ENCODE measurements at regions not wholly inside any gene's neighbourhood (a gene's known extent, or its start where the extent isn't known, plus 50 kb on each side); places are given as distances from the start of the nearest gene placed in this dataset.

- TF ChIP-seq TOX (CRISPR knock-in tag; IDR thresholded peaks at IDR 0.05; ENCODE audit: borderline replicate concordance) (no peak), ZFP3 (CRISPR knock-in tag; IDR thresholded peaks at IDR 0.05) (no peak), PPARA (CRISPR knock-in tag; IDR thresholded peaks at IDR 0.05; ENCODE audit: borderline replicate concordance) (no peak), ZNF8 (CRISPR knock-in tag; IDR thresholded peaks at IDR 0.05) (no peak), POU6F1 (CRISPR knock-in tag; IDR thresholded peaks at IDR 0.05; ENCODE audit: borderline replicate concordance, low read depth) (no peak), CSDC2 (CRISPR knock-in tag; IDR thresholded peaks at IDR 0.05) (no peak)
- TF ChIP-seq, protein P1, sequence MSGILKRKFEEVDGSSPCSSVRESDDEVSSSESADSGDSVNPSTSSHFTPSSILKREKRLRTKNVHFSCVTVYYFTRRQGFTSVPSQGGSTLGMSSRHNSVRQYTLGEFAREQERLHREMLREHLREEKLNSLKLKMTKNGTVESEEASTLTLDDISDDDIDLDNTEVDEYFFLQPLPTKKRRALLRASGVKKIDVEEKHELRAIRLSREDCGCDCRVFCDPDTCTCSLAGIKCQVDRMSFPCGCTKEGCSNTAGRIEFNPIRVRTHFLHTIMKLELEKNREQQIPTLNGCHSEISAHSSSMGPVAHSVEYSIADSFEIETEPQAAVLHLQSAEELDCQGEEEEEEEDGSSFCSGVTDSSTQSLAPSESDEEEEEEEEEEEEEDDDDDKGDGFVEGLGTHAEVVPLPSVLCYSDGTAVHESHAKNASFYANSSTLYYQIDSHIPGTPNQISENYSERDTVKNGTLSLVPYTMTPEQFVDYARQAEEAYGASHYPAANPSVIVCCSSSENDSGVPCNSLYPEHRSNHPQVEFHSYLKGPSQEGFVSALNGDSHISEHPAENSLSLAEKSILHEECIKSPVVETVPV (CRISPR knock-in tag; IDR thresholded peaks at IDR 0.05), result no peak
- TF ChIP-seq, protein P2, sequence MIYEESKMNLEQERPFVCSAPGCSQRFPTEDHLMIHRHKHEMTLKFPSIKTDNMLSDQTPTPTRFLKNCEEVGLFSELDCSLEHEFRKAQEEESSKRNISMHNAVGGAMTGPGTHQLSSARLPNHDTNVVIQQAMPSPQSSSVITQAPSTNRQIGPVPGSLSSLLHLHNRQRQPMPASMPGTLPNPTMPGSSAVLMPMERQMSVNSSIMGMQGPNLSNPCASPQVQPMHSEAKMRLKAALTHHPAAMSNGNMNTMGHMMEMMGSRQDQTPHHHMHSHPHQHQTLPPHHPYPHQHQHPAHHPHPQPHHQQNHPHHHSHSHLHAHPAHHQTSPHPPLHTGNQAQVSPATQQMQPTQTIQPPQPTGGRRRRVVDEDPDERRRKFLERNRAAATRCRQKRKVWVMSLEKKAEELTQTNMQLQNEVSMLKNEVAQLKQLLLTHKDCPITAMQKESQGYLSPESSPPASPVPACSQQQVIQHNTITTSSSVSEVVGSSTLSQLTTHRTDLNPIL (CRISPR knock-in tag; IDR thresholded peaks at IDR 0.05; ENCODE audit: low read depth), result no peak
- peak; percentile 6; the same call in 2 of the 3 replicates for ATAC-seq
These were observed 847.3 kb downstream of the MAT2B start for GRCh38 chr5:164352695-164353094.

DNA sequence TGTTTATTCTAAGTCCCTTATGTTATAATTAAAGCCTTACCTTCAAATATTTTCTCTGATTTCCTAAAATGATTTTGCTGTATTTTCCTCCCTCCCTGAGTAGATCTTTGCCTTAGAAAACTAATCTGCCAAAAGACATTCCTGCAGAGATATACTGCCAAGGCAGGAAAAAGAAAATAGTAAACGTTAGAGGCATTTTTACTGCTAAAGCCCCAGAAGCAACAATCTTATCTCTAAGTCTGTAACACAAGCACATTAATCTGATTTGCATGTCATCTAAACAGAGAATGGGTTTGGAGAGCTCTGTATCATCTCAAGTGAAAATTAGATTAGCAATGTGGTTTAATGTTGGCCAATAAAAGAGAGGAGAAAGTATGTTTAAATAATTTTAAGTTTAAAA is 847.7 kb downstream of the MAT2B start:
- no peak for TF ChIP-seq OSR1 (CRISPR knock-in tag; IDR thresholded peaks at IDR 0.05)
- TF ChIP-seq ZC3H10 (CRISPR knock-in tag; IDR thresholded peaks at IDR 0.05), result peak; percentile 79; the same call in 1 of the 2 replicates
- no peak for TF ChIP-seq ZNF70 (CRISPR knock-in tag; IDR thresholded peaks at IDR 0.05)
- TF ChIP-seq ESRRG (CRISPR knock-in tag; IDR thresholded peaks at IDR 0.05), result no peak; the same call in 1 of the 2 replicates
- no peak for TF ChIP-seq RARB (CRISPR knock-in tag; IDR thresholded peaks at IDR 0.05)
- TF ChIP-seq TCF4 (CRISPR knock-in tag; IDR thresholded peaks at IDR 0.05; ENCODE audit: borderline replicate concordance), result peak; percentile 98
- no peak for TF ChIP-seq CSDC2 (CRISPR knock-in tag; IDR thresholded peaks at IDR 0.05)
- TF ChIP-seq ISL1 (CRISPR knock-in tag; IDR thresholded peaks at IDR 0.05), result peak; percentile 99
- peak; percentile 29; the same call in 1 of the 2 replicates for TF ChIP-seq ZNF8 (CRISPR knock-in tag; IDR thresholded peaks at IDR 0.05)
- no peak for TF ChIP-seq SNAI2 (CRISPR knock-in tag; IDR thresholded peaks at IDR 0.05)
- TF ChIP-seq, protein P1 (CRISPR knock-in tag; IDR thresholded peaks at IDR 0.05), result peak; percentile 95
- TF ChIP-seq, protein P3, sequence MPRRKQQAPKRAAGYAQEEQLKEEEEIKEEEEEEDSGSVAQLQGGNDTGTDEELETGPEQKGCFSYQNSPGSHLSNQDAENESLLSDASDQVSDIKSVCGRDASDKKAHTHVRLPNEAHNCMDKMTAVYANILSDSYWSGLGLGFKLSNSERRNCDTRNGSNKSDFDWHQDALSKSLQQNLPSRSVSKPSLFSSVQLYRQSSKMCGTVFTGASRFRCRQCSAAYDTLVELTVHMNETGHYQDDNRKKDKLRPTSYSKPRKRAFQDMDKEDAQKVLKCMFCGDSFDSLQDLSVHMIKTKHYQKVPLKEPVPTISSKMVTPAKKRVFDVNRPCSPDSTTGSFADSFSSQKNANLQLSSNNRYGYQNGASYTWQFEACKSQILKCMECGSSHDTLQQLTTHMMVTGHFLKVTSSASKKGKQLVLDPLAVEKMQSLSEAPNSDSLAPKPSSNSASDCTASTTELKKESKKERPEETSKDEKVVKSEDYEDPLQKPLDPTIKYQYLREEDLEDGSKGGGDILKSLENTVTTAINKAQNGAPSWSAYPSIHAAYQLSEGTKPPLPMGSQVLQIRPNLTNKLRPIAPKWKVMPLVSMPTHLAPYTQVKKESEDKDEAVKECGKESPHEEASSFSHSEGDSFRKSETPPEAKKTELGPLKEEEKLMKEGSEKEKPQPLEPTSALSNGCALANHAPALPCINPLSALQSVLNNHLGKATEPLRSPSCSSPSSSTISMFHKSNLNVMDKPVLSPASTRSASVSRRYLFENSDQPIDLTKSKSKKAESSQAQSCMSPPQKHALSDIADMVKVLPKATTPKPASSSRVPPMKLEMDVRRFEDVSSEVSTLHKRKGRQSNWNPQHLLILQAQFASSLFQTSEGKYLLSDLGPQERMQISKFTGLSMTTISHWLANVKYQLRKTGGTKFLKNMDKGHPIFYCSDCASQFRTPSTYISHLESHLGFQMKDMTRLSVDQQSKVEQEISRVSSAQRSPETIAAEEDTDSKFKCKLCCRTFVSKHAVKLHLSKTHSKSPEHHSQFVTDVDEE (CRISPR knock-in tag; IDR thresholded peaks at IDR 0.05), result peak; percentile 98
- TF ChIP-seq TOX (CRISPR knock-in tag; IDR thresholded peaks at IDR 0.05; ENCODE audit: borderline replicate concordance), result peak; percentile 85
- no peak for TF ChIP-seq ZNF565 (CRISPR knock-in tag; conservative IDR thresholded peaks at IDR 0.05; ENCODE audit: low read depth)
- TF ChIP-seq, protein P4, sequence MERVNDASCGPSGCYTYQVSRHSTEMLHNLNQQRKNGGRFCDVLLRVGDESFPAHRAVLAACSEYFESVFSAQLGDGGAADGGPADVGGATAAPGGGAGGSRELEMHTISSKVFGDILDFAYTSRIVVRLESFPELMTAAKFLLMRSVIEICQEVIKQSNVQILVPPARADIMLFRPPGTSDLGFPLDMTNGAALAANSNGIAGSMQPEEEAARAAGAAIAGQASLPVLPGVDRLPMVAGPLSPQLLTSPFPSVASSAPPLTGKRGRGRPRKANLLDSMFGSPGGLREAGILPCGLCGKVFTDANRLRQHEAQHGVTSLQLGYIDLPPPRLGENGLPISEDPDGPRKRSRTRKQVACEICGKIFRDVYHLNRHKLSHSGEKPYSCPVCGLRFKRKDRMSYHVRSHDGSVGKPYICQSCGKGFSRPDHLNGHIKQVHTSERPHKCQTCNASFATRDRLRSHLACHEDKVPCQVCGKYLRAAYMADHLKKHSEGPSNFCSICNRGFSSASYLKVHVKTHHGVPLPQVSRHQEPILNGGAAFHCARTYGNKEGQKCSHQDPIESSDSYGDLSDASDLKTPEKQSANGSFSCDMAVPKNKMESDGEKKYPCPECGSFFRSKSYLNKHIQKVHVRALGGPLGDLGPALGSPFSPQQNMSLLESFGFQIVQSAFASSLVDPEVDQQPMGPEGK (CRISPR knock-in tag; IDR thresholded peaks at IDR 0.05; ENCODE audit: borderline replicate concordance), result peak; percentile 89
- TF ChIP-seq GLIS3 (CRISPR knock-in tag; IDR thresholded peaks at IDR 0.05), result no peak; the same call in 1 of the 2 replicates
- no peak for TF ChIP-seq ZFP3 (CRISPR knock-in tag; IDR thresholded peaks at IDR 0.05)
- TF ChIP-seq ARNTL (CRISPR knock-in tag; IDR thresholded peaks at IDR 0.05; ENCODE audit: borderline replicate concordance, low read depth), result no peak
- TF ChIP-seq, protein P2 (CRISPR knock-in tag; IDR thresholded peaks at IDR 0.05; ENCODE audit: low read depth), result peak; percentile 90
- TF ChIP-seq POU6F1 (CRISPR knock-in tag; IDR thresholded peaks at IDR 0.05; ENCODE audit: borderline replicate concordance, low read depth), result peak; percentile 86; the same call in 1 of the 2 replicates
- TF ChIP-seq ZFP30 (CRISPR knock-in tag; IDR thresholded peaks at IDR 0.05), result no peak
- TF ChIP-seq PPARA (CRISPR knock-in tag; IDR thresholded peaks at IDR 0.05; ENCODE audit: borderline replicate concordance), result no peak
- TF ChIP-seq BACH2 (CRISPR knock-in tag; IDR thresholded peaks at IDR 0.05; ENCODE audit: borderline replicate concordance), result no peak
- ATAC-seq, result peak; percentile 87

Measured in SK-N-SH treated with all-trans-retinoic acid at 6 μM for 48 hours (cell line).